ENCODE measurements at regions not wholly inside any gene's neighbourhood (a gene's known extent, or its start where the extent isn't known, plus 50 kb on each side); places are given as distances from the start of the nearest gene placed in this dataset.

DNA sequence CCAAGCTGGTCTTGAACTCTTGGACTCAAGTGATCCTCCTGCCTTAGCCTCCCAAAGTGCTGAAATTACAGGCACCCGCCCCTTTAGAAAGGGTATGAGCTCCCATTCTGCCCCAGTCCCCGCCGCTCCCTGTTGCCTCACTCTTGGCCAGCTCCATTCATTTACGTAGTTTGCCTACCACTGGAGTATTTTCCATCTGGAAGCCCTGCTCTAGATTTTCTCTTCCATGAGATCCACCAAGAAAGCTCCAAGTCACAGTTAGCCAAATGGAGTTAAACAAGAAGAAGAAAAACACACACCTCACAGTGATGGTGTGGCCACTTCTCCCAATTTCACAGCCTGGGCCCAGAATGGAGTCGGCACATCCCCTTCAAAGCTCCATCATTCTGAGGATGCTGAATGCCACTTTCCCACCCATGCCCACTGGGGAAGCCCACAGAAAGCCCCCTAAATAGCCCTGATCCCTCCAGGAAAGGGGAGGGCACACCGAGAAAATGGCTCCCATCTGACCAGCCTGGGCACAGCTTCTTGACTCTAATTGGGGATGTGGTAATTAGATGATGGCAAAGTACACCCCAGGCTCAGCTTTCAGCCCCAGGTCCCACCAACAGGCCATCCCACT lies 381.2 kb downstream of the MN1 start:
- TF ChIP-seq, protein P1, sequence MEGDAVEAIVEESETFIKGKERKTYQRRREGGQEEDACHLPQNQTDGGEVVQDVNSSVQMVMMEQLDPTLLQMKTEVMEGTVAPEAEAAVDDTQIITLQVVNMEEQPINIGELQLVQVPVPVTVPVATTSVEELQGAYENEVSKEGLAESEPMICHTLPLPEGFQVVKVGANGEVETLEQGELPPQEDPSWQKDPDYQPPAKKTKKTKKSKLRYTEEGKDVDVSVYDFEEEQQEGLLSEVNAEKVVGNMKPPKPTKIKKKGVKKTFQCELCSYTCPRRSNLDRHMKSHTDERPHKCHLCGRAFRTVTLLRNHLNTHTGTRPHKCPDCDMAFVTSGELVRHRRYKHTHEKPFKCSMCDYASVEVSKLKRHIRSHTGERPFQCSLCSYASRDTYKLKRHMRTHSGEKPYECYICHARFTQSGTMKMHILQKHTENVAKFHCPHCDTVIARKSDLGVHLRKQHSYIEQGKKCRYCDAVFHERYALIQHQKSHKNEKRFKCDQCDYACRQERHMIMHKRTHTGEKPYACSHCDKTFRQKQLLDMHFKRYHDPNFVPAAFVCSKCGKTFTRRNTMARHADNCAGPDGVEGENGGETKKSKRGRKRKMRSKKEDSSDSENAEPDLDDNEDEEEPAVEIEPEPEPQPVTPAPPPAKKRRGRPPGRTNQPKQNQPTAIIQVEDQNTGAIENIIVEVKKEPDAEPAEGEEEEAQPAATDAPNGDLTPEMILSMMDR (IDR thresholded peaks at IDR 0.05) = no peak
- no peak for TF ChIP-seq POLR2A (IDR thresholded peaks at IDR 0.05)

Measured in suprapubic skin (tissue), 3 donors.